ENCODE measurements at regions not wholly inside any gene's neighbourhood (a gene's known extent, or its start where the extent isn't known, plus 50 kb on each side); places are given as distances from the start of the nearest gene placed in this dataset.

DNA sequence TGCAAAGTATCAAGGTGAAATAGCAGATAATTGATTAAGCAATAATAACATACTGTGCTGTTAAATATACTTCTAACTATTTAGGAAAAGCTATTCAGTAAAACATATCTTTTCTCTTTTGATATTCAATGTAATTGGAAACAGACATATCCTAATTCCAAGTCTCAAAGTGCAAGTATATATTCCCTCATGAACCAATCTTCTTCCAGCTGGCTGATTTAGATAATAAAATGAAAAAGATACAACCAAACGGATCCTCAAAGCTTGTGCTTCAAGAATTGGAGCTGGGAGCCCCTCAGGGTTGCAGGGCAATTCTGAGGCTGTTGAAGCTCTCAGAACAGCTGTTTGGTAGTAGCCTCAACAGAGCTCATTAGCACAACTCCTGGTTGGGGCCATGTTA is 236.6 kb downstream of the ZIC1 start:
- no peaks in the 10 kb centered on the region for H3K27me3 Mint-ChIP-seq (ENCODE audit: unreplicated experiment)
- no peaks in the 10 kb centered on the region for H3K36me3 Mint-ChIP-seq (ENCODE audit: unreplicated experiment)
- H3K27ac Mint-ChIP-seq (ENCODE audit: unreplicated experiment): no peak overlapping the region
- no peaks in the 10 kb centered on the region for H3K4me1 Mint-ChIP-seq (ENCODE audit: low read depth, unreplicated experiment)
- DNase-seq: no peak
- H3K9me3 Mint-ChIP-seq (ENCODE audit: unreplicated experiment): no peaks in the 10 kb centered on the region
- no peak overlapping the region for H3K4me3 Mint-ChIP-seq (ENCODE audit: unreplicated experiment)
- TF ChIP-seq, protein P1, sequence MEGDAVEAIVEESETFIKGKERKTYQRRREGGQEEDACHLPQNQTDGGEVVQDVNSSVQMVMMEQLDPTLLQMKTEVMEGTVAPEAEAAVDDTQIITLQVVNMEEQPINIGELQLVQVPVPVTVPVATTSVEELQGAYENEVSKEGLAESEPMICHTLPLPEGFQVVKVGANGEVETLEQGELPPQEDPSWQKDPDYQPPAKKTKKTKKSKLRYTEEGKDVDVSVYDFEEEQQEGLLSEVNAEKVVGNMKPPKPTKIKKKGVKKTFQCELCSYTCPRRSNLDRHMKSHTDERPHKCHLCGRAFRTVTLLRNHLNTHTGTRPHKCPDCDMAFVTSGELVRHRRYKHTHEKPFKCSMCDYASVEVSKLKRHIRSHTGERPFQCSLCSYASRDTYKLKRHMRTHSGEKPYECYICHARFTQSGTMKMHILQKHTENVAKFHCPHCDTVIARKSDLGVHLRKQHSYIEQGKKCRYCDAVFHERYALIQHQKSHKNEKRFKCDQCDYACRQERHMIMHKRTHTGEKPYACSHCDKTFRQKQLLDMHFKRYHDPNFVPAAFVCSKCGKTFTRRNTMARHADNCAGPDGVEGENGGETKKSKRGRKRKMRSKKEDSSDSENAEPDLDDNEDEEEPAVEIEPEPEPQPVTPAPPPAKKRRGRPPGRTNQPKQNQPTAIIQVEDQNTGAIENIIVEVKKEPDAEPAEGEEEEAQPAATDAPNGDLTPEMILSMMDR (IDR thresholded peaks at IDR 0.05; ENCODE audit: partially characterized antibody, unreplicated experiment): no peak

DNA sequence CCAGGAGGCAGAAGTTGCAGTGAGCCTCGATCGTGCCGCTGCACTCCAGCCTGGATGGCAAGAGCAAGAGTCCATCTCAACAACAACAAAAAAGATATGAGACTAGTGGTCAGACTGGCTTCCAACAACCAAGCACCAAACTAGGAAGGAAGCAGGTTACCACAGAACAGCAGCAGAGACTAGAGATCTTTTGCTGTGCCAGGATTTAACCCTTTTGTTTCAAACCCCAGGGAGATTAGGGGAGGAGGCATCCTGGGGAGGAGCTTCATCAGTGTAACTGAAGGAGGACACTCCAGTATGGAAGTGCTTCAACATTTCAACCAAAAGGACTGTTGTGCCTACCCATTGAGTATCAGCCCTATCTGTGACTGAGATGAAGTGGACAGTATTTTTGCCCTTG is 240.3 kb downstream of the ZIC1 start:
- Mint-ChIP-seq H3K27me3 (ENCODE audit: unreplicated experiment) (no peaks in the 10 kb centered on the region), H3K9me3 (ENCODE audit: unreplicated experiment) (no peaks in the 10 kb centered on the region), H3K27ac (ENCODE audit: unreplicated experiment) (no peak overlapping the region), H3K4me3 (ENCODE audit: unreplicated experiment) (no peak overlapping the region), H3K4me1 (ENCODE audit: low read depth, unreplicated experiment) (no peaks in the 10 kb centered on the region), H3K36me3 (ENCODE audit: unreplicated experiment) (no peaks in the 10 kb centered on the region)
- TF ChIP-seq, protein P1 (IDR thresholded peaks at IDR 0.05; ENCODE audit: partially characterized antibody, unreplicated experiment): no peak
- no peak for DNase-seq

DNA sequence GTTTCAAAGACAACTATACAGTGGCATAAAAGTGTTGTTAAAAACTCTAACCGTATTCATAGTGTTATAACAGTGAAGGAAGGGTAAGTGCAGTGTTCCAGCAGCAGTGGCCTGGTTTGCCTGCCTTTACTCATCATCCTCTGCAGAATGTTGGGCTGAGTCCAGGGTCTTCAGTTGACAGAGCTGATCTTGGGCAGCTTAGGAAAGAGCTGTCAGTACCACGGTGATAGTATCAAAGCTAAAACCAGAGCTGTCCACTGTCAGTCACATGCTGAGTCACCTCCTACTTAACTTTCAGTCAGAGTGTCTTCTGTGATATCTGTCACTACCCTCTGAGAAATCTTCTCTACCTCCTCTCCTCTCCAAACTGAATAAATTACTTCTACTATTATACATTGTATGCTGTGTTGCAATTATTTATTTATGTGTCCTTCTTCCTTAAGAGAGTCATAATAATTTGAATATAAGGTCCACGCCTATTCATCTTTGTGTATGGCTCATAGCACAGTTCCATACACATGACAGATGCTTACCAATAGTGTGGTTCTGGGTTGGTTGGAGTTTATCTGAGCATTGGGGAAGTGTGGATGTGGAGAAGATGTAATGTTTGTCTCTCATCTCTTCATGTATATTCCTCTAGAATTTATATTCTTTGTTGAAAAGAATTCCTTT is 242.1 kb downstream of the ZIC1 start:
- Mint-ChIP-seq H3K27ac (ENCODE audit: unreplicated experiment) (no peak overlapping the region), H3K4me3 (ENCODE audit: unreplicated experiment) (no peak overlapping the region), H3K4me1 (ENCODE audit: low read depth, unreplicated experiment) (no peaks in the 10 kb centered on the region), H3K9me3 (ENCODE audit: unreplicated experiment) (no peaks in the 10 kb centered on the region), H3K36me3 (ENCODE audit: unreplicated experiment) (no peaks in the 10 kb centered on the region), H3K27me3 (ENCODE audit: unreplicated experiment) (no peaks in the 10 kb centered on the region)
- no peak for DNase-seq
- TF ChIP-seq, protein P1 (IDR thresholded peaks at IDR 0.05; ENCODE audit: partially characterized antibody, unreplicated experiment): no peak

DNA sequence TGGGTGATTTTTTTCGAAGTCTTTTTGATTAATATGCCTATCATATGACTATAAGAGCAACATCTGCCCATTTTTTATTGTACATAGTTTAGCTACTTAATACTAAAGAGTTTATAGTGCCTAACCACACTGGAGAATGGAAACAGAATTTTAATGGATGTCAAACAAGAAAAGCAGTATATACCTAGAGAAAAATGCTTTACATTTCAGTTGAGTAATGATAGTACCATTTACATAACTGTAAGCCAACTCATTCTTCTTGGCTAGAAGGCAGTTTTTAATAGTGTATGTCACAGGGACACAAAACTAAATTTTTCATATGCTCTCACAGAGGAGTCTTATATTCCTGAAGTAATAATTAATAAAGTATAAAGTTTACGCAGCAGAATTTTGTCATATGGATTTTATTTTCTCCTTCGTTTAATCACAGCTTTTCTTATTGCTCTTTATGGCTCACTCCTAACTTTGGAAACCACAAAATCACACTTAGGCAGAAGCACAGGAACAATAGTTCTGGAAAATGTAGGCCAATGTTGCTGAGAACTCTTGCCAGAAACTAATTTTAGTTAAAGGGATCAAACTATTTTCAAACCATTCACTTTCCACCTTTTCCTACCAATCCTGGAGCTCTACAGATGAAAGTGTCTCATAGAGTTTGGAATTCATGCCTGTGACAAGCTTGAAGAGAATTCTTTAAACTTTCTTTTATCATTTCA is 243.6 kb downstream of the ZIC1 start:
- Mint-ChIP-seq H3K27me3 (ENCODE audit: unreplicated experiment) (no peaks in the 10 kb centered on the region), H3K4me3 (ENCODE audit: unreplicated experiment) (no peak overlapping the region), H3K27ac (ENCODE audit: unreplicated experiment) (no peak overlapping the region), H3K36me3 (ENCODE audit: unreplicated experiment) (no peaks in the 10 kb centered on the region), H3K9me3 (ENCODE audit: unreplicated experiment) (no peaks in the 10 kb centered on the region), H3K4me1 (ENCODE audit: low read depth, unreplicated experiment) (no peaks in the 10 kb centered on the region)
- TF ChIP-seq, protein P1 (IDR thresholded peaks at IDR 0.05; ENCODE audit: partially characterized antibody, unreplicated experiment): no peak
- no peak for DNase-seq

DNA sequence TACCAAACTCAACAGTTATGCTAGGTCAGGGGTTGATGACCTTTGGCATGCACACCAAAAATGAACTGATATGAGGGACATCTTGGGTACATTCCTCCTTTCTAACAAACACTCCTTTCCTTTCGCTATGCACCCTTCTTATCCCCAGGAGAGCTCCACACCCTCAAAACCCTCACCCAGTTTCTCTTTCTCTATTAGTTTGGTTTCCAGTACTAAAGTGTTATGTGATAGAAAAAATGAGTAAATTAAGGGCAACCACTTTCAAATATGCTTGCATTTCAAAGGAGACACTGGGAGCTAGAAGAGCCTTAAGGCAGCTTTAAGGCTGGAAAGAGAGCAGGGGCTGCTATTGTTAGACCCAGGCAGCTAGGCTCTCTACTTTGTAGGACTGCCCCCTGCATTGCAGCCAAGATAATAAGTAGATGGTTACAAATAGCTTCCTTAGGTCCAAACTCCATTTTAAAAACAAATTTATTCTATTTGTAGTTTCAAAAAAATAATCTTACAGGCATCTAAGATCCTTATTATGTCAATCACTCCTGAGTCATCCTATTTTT is 244.3 kb downstream of the ZIC1 start:
- no peak overlapping the region for H3K27ac Mint-ChIP-seq (ENCODE audit: unreplicated experiment)
- no peaks in the 10 kb centered on the region for H3K9me3 Mint-ChIP-seq (ENCODE audit: unreplicated experiment)
- DNase-seq: no peak
- TF ChIP-seq, protein P1 (IDR thresholded peaks at IDR 0.05; ENCODE audit: partially characterized antibody, unreplicated experiment): no peak
- no peaks in the 10 kb centered on the region for H3K27me3 Mint-ChIP-seq (ENCODE audit: unreplicated experiment)
- H3K4me3 Mint-ChIP-seq (ENCODE audit: unreplicated experiment): no peak overlapping the region
- H3K4me1 Mint-ChIP-seq (ENCODE audit: low read depth, unreplicated experiment): no peaks in the 10 kb centered on the region
- H3K36me3 Mint-ChIP-seq (ENCODE audit: unreplicated experiment): no peaks in the 10 kb centered on the region
